HepG2 (cell line): ENCODE measurements at regions not wholly inside any gene's neighbourhood (a gene's known extent, or its start where the extent isn't known, plus 50 kb on each side); places are given as distances from the start of the nearest gene placed in this dataset.

Experiments used
- ATAC-seq: fragments of 200-7000 bp; cut with Tn5 transposase; 3 replicates; pipeline ENCODE4 v1.9.1; 2020; ENCODE audit warnings: mild to moderate bottlenecking, moderate library complexity
- BruUV-seq: library from RNA; stranded (reverse); fragments of 400-500 nt; replicated peaks from 2 replicates; lab custom pipeline; 2021; lab: Mats Ljungman, UMichigan
- CTCF ChIA-PET: fragments of 300-600 bp; formaldehyde crosslinking; extraction: SDS; loops from one replicate; lab custom pipeline; 2021; ENCODE audit warnings: low total read pairs, inconsistent platforms, low intra/inter-chr PET ratio; lab: Yijun Ruan, JAX
- POLR2A ChIA-PET: fragments of 350-600 bp; sonication (Branson Sonifier 250); formaldehyde crosslinking; loops from one replicate; lab custom pipeline; 2020; ENCODE audit warnings: antibody characterized with exemption, inconsistent platforms; lab: Yijun Ruan, JAX
- DNase-seq: peaks from one replicate; pipeline ENCODE4 v3.0.0-alpha.2; 2015; ENCODE audit warnings: low spot score
- FAIRE-seq: peaks from 3 replicates; lab custom pipeline; 2011; peaks lifted over from hg19 to GRCh38; lab: Jason Lieb, UNC
- H2AFZ ChIP-seq: one replicate; pipeline ENCODE4 v1.6.1; 2011; ENCODE audit warnings: low read length, inconsistent platforms
- H3K27ac ChIP-seq: fragments of 300-600 bp; 3 replicates; pipeline ENCODE4 v1.8.0; 2011; ENCODE audit warnings: mixed run types, mild to moderate bottlenecking, mixed read lengths, low read length, inconsistent platforms; ENCODE audit not compliant: insufficient read depth; ENCODE audit errors: extremely low read length
- H3K27me3 ChIP-seq, 2 experiments: fragments of 200-600 bp in 1 of 2; 2 replicates in 1 of 2; 3 replicates in 1 of 2; pipeline versions ENCODE4 v1.6.0 to v1.8.0; 2011; ENCODE audit warnings: low read length in 2 of 2, mild to moderate bottlenecking in 2 of 2, moderate library complexity in 2 of 2, inconsistent platforms in 1 of 2; ENCODE audit not compliant: insufficient read depth in 2 of 2, control insufficient read depth in 1 of 2
- H3K36me3 ChIP-seq, 2 experiments: fragments of 200-600 bp in 1 of 2; replicated peaks in 1 of 2; 2 replicates in 1 of 2; 3 replicates in 1 of 2; pipeline versions ENCODE4 v1.5.1 to v1.8.0; 2011; ENCODE audit warnings: low read length in 2 of 2, inconsistent platforms in 1 of 2; ENCODE audit not compliant: insufficient read depth in 2 of 2, control insufficient read depth in 1 of 2
- H3K4me1 ChIP-seq: 2 replicates; pipeline ENCODE4 v1.5.1; 2012; ENCODE audit warnings: low read length, inconsistent platforms; ENCODE audit not compliant: insufficient read depth
- H3K4me2 ChIP-seq: 2 replicates; pipeline ENCODE4 v1.6.0; 2011; ENCODE audit warnings: low read depth, low read length, inconsistent platforms
- H3K4me3 ChIP-seq, 3 experiments: fragments of 200-600 bp in 1 of 3; sonication (generic), shearing (Covaris generic) in 1 of 3; replicated peaks in 1 of 3; 2 replicates each; pipeline ENCODE4 v1.5.1; 2011 to 2016; ENCODE audit warnings: low read length in 3 of 3, inconsistent platforms in 2 of 3, low read depth in 2 of 3, mild to moderate bottlenecking in 2 of 3, control low read depth in 1 of 3, mixed read lengths in 1 of 3; ENCODE audit not compliant: insufficient read depth in 1 of 3
- H3K79me2 ChIP-seq: one replicate; pipeline ENCODE4 v1.6.1; 2011; ENCODE audit warnings: low read length, inconsistent platforms; ENCODE audit not compliant: insufficient read depth
- H3K9ac ChIP-seq: 2 replicates; pipeline ENCODE4 v1.6.0; 2011; ENCODE audit warnings: mild to moderate bottlenecking, low read depth, low read length, inconsistent platforms; ENCODE audit not compliant: insufficient read depth
- H3K9me3 ChIP-seq: 2 replicates; pipeline ENCODE4 v1.5.1; 2012; ENCODE audit warnings: mild to moderate bottlenecking, low read length
- H4K20me1 ChIP-seq: 2 replicates; pipeline ENCODE4 v1.6.0; 2011; ENCODE audit warnings: inconsistent platforms, mild to moderate bottlenecking, low read length, moderate library complexity; ENCODE audit not compliant: insufficient read depth
- DR1 ChIP-seq: sonication (generic); formaldehyde crosslinking; IDR thresholded peaks from 2 replicates; pipeline ENCODE4 v1.8.0; 2021; ENCODE audit warnings: mild to moderate bottlenecking, missing genetic modification reagents, inconsistent platforms
- ISL2 ChIP-seq: sonication (generic); formaldehyde crosslinking; IDR thresholded peaks from 2 replicates; pipeline ENCODE4 v1.5.0; 2020; ENCODE audit warnings: missing genetic modification reagents
- KAT7 ChIP-seq: IDR thresholded peaks from 2 replicates; pipeline ENCODE4 v1.6.1; 2018; ENCODE audit warnings: borderline replicate concordance, missing compliant biosample characterization
- NCOR1 ChIP-seq: fragments of 200-600 bp; sonication (generic); IDR thresholded peaks from 2 replicates; pipeline ENCODE4 v1.7.0; 2017; ENCODE audit warnings: antibody characterized with exemption, low read length, borderline replicate concordance
- SALL2 ChIP-seq: sonication (generic); formaldehyde crosslinking; IDR thresholded peaks from 2 replicates; pipeline ENCODE4 v1.8.1; 2023; ENCODE audit warnings: mild to moderate bottlenecking, missing genetic modification reagents, inconsistent platforms
- ZBTB1 ChIP-seq: sonication (generic); formaldehyde crosslinking; IDR thresholded peaks from 2 replicates; pipeline ENCODE4 v1.4.0; 2020; ENCODE audit warnings: missing genetic modification reagents, borderline replicate concordance
- ZNF329 ChIP-seq: sonication (generic); formaldehyde crosslinking; IDR thresholded peaks from 2 replicates; pipeline ENCODE4 v1.9.0; 2021; ENCODE audit warnings: low read depth, mild to moderate bottlenecking, missing genetic modification reagents
- ZNF552 ChIP-seq: sonication (generic); formaldehyde crosslinking; IDR thresholded peaks from 2 replicates; pipeline ENCODE4 v1.9.0; 2022; ENCODE audit warnings: missing genetic modification reagents, mild to moderate bottlenecking, borderline replicate concordance
- ZSCAN20 ChIP-seq: sonication (generic); formaldehyde crosslinking; IDR thresholded peaks from 2 replicates; pipeline ENCODE4 v1.4.0; 2020; ENCODE audit warnings: missing genetic modification reagents, mild to moderate bottlenecking, borderline replicate concordance
- ZSCAN21 ChIP-seq: sonication (generic); formaldehyde crosslinking; IDR thresholded peaks from 2 replicates; pipeline ENCODE4 v1.8.0; 2022; ENCODE audit warnings: mild to moderate bottlenecking, missing genetic modification reagents, moderate library complexity, borderline replicate concordance
- WGBS: methylation state at CpG from one replicate; pipeline ENCODE4 v1.1.6; 2017; ENCODE audit warnings: low lambda C conversion rate; 5-methylcytosine and 5-hydroxymethylcytosine counted together
- in situ Hi-C: cut with HindIII; loops from 2 replicates; pipeline ENCODE4 v1.10.0; 2017; ENCODE audit warnings: low pct_unique_long_range_greater_than_20kb; ENCODE audit not compliant: extremely low pct_ligation_motif_present
- intact Hi-C: fragments of 100-400 bp; cut with micrococcal nuclease; formaldehyde crosslinking; loops from one replicate; pipeline ENCODE4 v1.10.0; 2022; ENCODE audit not compliant: unreplicated experiment
- TF ChIP-seq, protein P1 (sequence below): sonication (generic); formaldehyde crosslinking; IDR thresholded peaks from 2 replicates; pipeline ENCODE4 v1.4.0; 2020; ENCODE audit warnings: missing genetic modification reagents

GRCh38 chr9:135248111-135248510 lies 160.6 kb downstream of the OLFM1 start:
- Histone ChIP-seq H3K4me3 (no peak overlapping the region), H3K9me3 (no peaks in the 10 kb centered on the region), H3K4me1 (no peaks in the 10 kb centered on the region), H3K9ac (no peak overlapping the region), H3K27me3 (peaks cover 11 to 82% of the 10 kb centered on the region in 2 experiments; a peak in 3 of 5 replicates), H3K4me2 (no peak overlapping the region), H4K20me1 (no peaks in the 10 kb centered on the region), H3K27ac (no peak overlapping the region), H3K36me3 (no peaks in the 10 kb centered on the region), H3K79me2 (no peaks in the 10 kb centered on the region), H2AFZ (no peak overlapping the region)
- WGBS: 16% methylated on average over 5 of the region's 8 CpGs
- in situ Hi-C loops: no loop called here
- TF ChIP-seq ZSCAN20 (CRISPR knock-in tag) (no peak), NCOR1 (no peak), ISL2 (CRISPR knock-in tag) (no peak), ZBTB1 (CRISPR knock-in tag) (no peak), ZNF552 (CRISPR knock-in tag) (no peak), DR1 (CRISPR knock-in tag) (no peak), SALL2 (CRISPR knock-in tag) (no peak), ZSCAN21 (CRISPR knock-in tag) (no peak)
- no TSS peak for BruUV-seq
- CTCF ChIA-PET: no interaction called here
- no peak for FAIRE-seq
- intact Hi-C loops: no loop called here
- POLR2A ChIA-PET: no interaction called here
- no peak for ATAC-seq
- DNase-seq: no peak

GRCh38 chr9:135248721-135249120 lies 161.3 kb downstream of the OLFM1 start:
- Histone ChIP-seq H3K9me3 (no peaks in the 10 kb centered on the region), H2AFZ (no peak overlapping the region), H3K27me3 (peaks cover 9 to 80% of the 10 kb centered on the region in 2 experiments; a peak in 3 of 5 replicates), H3K4me2 (no peak overlapping the region), H3K27ac (no peak overlapping the region), H3K4me1 (no peaks in the 10 kb centered on the region), H3K79me2 (no peaks in the 10 kb centered on the region), H3K4me3 (no peak overlapping the region), H4K20me1 (no peaks in the 10 kb centered on the region), H3K36me3 (no peaks in the 10 kb centered on the region), H3K9ac (no peak overlapping the region)
- BruUV-seq: no TSS peak
- POLR2A ChIA-PET: no interaction called here
- no CpG with 5 or more reads among the region's 12 CpGs for WGBS
- ATAC-seq (no peak), FAIRE-seq (no peak), DNase-seq (no peak)
- in situ Hi-C loops (no loop called here), intact Hi-C loops (no loop called here)
- CTCF ChIA-PET: no interaction called here
- TF ChIP-seq ZNF329 (CRISPR knock-in tag) (no peak), KAT7 (no peak)
- TF ChIP-seq, protein P1, sequence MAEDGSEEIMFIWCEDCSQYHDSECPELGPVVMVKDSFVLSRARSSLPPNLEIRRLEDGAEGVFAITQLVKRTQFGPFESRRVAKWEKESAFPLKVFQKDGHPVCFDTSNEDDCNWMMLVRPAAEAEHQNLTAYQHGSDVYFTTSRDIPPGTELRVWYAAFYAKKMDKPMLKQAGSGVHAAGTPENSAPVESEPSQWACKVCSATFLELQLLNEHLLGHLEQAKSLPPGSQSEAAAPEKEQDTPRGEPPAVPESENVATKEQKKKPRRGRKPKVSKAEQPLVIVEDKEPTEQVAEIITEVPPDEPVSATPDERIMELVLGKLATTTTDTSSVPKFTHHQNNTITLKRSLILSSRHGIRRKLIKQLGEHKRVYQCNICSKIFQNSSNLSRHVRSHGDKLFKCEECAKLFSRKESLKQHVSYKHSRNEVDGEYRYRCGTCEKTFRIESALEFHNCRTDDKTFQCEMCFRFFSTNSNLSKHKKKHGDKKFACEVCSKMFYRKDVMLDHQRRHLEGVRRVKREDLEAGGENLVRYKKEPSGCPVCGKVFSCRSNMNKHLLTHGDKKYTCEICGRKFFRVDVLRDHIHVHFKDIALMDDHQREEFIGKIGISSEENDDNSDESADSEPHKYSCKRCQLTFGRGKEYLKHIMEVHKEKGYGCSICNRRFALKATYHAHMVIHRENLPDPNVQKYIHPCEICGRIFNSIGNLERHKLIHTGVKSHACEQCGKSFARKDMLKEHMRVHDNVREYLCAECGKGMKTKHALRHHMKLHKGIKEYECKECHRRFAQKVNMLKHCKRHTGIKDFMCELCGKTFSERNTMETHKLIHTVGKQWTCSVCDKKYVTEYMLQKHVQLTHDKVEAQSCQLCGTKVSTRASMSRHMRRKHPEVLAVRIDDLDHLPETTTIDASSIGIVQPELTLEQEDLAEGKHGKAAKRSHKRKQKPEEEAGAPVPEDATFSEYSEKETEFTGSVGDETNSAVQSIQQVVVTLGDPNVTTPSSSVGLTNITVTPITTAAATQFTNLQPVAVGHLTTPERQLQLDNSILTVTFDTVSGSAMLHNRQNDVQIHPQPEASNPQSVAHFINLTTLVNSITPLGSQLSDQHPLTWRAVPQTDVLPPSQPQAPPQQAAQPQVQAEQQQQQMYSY (CRISPR knock-in tag): no peak
